Pancreas (tissue), 10 donors: ENCODE measurements at regions not wholly inside any gene's neighbourhood (a gene's known extent, or its start where the extent isn't known, plus 50 kb on each side); places are given as distances from the start of the nearest gene placed in this dataset.

Experiments
- ATAC-seq, 4 donors: fragments of 200-7000 bp; cut with Tn5 transposase; one replicate each; pipeline versions ENCODE4 v1.8.0 to v1.9.1; 2020; ENCODE audit warnings: mild to moderate bottlenecking in 4 of 4, moderate library complexity in 4 of 4
- DNase-seq, 6 donors: peaks; one replicate each; pipeline ENCODE4 v3.0.0-alpha.2; 2020
- FAIRE-seq: peaks from 2 replicates; lab custom pipeline; 2012; peaks lifted over from hg19 to GRCh38; lab: Jason Lieb, UNC
- H3K27ac ChIP-seq, 4 donors: fragments of 200-600 bp; sonication (generic); 1 replicate in 3 of 4; 2 replicates in 1 of 4; pipeline versions ENCODE4 v1.5.0 to v1.8.0; 2020
- H3K27me3 ChIP-seq, 4 donors: fragments of 200-600 bp; one replicate each; pipeline ENCODE4 v1.8.0; 2021
- H3K36me3 ChIP-seq, 3 donors: fragments of 200-600 bp; sonication (generic) in 1 of 3; one replicate each; pipeline versions ENCODE4 v1.5.0 to v1.8.0; 2020 to 2021
- H3K4me1 ChIP-seq, 3 donors: fragments of 200-600 bp; one replicate each; pipeline ENCODE4 v1.8.0; 2021
- H3K4me3 ChIP-seq, 4 donors: fragments of 200-600 bp; sonication (generic) in 2 of 4; one replicate each; pipeline versions ENCODE4 v1.5.0 to v1.8.0; 2020 to 2021
- H3K9me3 ChIP-seq, 4 donors: fragments of 200-600 bp; one replicate each; pipeline ENCODE4 v1.8.0; 2021
- WGBS, 2 donors: extraction: QIAGEN DNeasy Blood & Tissue Kit; methylation state at CpG; one replicate each; pipeline ENCODE4 v1.1.7; 2013; 5-methylcytosine and 5-hydroxymethylcytosine counted together
- intact Hi-C, 3 donors: fragments of 100-400 bp; cut with DNase I; formaldehyde crosslinking; loops; one replicate each; pipeline versions ENCODE4 v1.11.1 to v1.14.2; 2022
- TF ChIP-seq, protein P1 (sequence below), 4 donors: fragments of 200-600 bp; sonication (generic) in 3 of 4; IDR thresholded peaks; one replicate each; pipeline versions ENCODE4 v1.5.0 to v1.8.0; 2021; ENCODE audit warnings: antibody characterized with exemption in 4 of 4
- donor health status: healthy with polysubstance abuse.
- donor health status: DM: no; HTN: no; CAD: no; lungs with moderate emphysema.
- donor health status: DM: no; HTN: no; CAD: no.
- donor health status: control.
- donor health status: control.
- donor health status: Bipolar disorder and iron deficiency.
- donor health status: DM: yes; HTN: yes; CAD: no.
- donor health status: DM: no; HTN: no; CAD: no.
- donor health status: DM: no; HTN: no; CAD: no.
- donor health status: DM: yes; HTN: yes; CAD: no.

DNA sequence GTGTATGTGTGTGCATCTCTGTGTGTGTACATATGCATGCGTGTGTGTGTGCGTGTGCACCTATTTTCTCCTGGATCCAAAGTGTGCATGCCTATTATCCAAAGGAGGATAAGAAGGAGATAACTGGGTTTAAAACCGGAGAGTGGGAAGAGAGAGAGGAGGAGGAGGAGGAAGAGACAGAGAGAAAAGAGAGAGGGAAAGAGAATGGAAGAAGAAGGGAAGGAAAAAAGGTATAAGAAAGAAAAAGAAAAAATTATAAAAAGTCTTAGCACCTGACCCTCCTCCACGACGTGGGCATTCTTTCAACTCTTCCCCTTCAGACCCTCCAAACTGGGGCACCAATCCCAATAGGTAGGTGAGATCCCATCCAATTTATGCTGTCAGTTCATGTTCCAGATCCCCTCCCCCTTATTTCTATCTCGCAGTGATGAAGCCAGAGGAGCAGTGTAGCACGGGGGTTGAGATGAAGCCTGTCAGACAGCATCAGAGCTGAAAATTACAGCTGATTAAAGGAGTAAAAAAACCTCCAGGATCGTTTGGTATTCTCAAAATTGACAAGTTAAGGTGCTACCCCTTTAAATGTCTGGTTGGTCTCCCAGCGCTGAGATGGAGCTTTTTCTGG, 386.7 kb upstream of the ATP5MC3 start:
- Histone ChIP-seq H3K9me3 (no peaks in the 10 kb centered on the region), H3K36me3 (no peaks in the 10 kb centered on the region), H3K4me3 (no peak overlapping the region), H3K4me1 (no peaks in the 10 kb centered on the region), H3K27ac (no peak overlapping the region), H3K27me3 (no peaks in the 10 kb centered on the region)
- no peak for FAIRE-seq
- no peak for DNase-seq
- TF ChIP-seq, protein P1, sequence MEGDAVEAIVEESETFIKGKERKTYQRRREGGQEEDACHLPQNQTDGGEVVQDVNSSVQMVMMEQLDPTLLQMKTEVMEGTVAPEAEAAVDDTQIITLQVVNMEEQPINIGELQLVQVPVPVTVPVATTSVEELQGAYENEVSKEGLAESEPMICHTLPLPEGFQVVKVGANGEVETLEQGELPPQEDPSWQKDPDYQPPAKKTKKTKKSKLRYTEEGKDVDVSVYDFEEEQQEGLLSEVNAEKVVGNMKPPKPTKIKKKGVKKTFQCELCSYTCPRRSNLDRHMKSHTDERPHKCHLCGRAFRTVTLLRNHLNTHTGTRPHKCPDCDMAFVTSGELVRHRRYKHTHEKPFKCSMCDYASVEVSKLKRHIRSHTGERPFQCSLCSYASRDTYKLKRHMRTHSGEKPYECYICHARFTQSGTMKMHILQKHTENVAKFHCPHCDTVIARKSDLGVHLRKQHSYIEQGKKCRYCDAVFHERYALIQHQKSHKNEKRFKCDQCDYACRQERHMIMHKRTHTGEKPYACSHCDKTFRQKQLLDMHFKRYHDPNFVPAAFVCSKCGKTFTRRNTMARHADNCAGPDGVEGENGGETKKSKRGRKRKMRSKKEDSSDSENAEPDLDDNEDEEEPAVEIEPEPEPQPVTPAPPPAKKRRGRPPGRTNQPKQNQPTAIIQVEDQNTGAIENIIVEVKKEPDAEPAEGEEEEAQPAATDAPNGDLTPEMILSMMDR (IDR thresholded peaks at IDR 0.05), result no peak
- intact Hi-C loops, result no loop called here
- no peak for ATAC-seq
- 65 to 68% methylated on average over 9 of the region's 9 CpGs for WGBS, 2 donors

DNA sequence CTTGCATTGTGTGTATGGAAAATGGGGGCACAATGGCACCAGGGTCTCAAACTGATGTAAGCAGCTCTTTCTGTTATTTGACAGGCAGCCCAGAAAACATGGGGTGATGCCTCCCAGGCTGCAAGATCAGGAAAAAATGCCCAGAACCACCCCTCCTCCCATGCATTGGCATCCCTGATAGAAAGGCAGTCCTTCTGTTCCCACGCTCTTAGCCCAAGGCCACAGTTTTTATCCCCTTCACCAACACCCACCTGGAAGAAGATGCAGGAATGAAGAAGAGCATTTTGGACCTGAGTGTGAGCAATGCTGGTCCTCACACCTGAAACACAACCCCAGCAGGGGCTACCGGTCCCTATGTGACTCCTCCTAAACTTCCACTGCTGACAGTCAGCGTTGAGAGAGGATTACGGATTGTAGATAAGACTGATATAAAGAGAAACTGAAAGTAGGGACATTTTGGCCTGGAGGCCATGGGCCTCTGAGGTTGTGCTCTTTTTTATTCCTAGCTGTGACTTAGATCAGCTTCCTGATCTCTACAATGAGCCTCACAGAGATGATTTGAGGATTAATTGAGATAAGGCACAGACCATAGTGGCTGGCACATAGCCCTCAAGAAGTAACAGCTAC, 386.0 kb upstream of the ATP5MC3 start:
- Histone ChIP-seq H3K27ac (no peak overlapping the region), H3K4me1 (no peaks in the 10 kb centered on the region), H3K4me3 (no peak overlapping the region), H3K27me3 (peaks cover 0 to 4% (median 0%) of the 10 kb centered on the region in 4 donors), H3K9me3 (no peaks in the 10 kb centered on the region), H3K36me3 (no peaks in the 10 kb centered on the region)
- intact Hi-C loops, result no loop called here
- FAIRE-seq, result no peak
- 49 to 59% methylated on average over 4 of the region's 4 CpGs for WGBS, 2 donors
- TF ChIP-seq, protein P1 (IDR thresholded peaks at IDR 0.05), result no peak
- ATAC-seq, result no peak
- no peak for DNase-seq

DNA sequence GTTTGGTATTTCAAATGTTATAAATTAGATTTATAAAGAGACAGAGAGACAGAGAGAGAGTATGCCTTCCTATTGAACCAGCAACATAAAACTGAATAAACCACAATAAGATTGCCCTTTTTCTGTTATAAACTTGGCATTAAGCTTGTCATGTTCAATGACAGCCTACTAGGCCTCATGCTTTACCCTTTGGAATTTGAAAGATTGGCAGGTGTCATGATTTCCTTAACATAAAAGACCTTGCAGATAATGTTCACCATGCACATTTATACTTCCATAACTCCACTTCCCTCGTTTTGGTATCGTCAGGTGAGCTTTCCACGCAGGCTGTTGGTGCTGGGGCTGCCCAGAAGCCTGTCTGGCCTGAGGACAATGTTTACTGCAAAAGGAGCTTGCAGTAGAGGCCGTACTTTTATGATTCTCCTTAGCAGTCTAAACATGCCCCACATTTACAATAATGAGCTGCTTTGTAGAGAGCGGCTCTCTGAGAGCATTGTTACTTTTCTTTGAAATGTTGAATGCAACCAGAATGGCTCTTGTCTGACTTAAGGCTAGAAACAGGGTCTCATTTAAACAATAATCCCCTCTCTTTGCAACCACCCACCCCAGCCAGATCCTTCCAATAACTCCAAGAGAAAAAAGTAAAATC, 379.1 kb upstream of the ATP5MC3 start:
- WGBS, 2 donors, result 79 to 82% methylated on average over 5 of the region's 5 CpGs
- Histone ChIP-seq H3K9me3 (no peaks in the 10 kb centered on the region), H3K4me1 (no peaks in the 10 kb centered on the region), H3K4me3 (no peak overlapping the region), H3K27me3 (peaks cover 0 to 4% (median 0%) of the 10 kb centered on the region in 4 donors), H3K36me3 (no peaks in the 10 kb centered on the region), H3K27ac (no peak overlapping the region)
- ATAC-seq, result no peak
- no peak for DNase-seq
- intact Hi-C loops, result no loop called here
- FAIRE-seq, result no peak
- TF ChIP-seq, protein P1 (IDR thresholded peaks at IDR 0.05), result no peak

DNA sequence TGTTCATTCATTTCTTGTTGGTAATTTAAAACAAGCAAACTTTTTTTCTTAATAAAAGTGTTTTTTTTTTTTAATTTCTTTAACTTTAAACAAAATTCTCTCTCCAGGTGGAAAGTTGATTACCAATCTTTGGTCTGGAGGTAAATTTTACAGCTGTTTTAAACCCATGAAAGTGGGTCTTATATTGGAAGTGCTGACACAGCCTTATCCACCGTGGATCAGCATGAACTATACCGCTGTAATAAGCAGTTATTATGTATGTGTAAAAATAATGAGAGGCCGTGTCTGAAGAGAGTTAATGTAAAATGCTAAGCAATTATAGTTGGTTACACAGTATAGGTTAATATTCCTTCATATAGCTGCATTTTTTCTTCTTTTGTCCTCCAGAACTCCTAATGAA, 378.1 kb upstream of the ATP5MC3 start:
- intact Hi-C loops, result no loop called here
- 76 to 80% methylated on average over 3 of the region's 3 CpGs for WGBS, 2 donors
- Histone ChIP-seq H3K27ac (no peak overlapping the region), H3K27me3 (peaks cover 0 to 4% (median 0%) of the 10 kb centered on the region in 4 donors), H3K4me3 (no peak overlapping the region), H3K36me3 (no peaks in the 10 kb centered on the region), H3K4me1 (no peaks in the 10 kb centered on the region), H3K9me3 (no peaks in the 10 kb centered on the region)
- no peak for ATAC-seq
- FAIRE-seq, result no peak
- TF ChIP-seq, protein P1 (IDR thresholded peaks at IDR 0.05), result no peak
- DNase-seq, result no peak
